ENCODE measurements at regions not wholly inside any gene's neighbourhood (a gene's known extent, or its start where the extent isn't known, plus 50 kb on each side); places are given as distances from the start of the nearest gene placed in this dataset.
A peak's percentile ranks its signal among the peaks of the same experiment; 100 is the strongest.
"Not testable (repeated sequence)": the region's sequence is repeated elsewhere in the genome, so short reads cannot be mapped to it uniquely, and the experiment has no call there.

- TF ChIP-seq GATA1 (IDR thresholded peaks at IDR 0.05; ENCODE audit: low read depth, low read length) (no peak), POLR2A (IDR thresholded peaks at IDR 0.05; ENCODE audit: low read length) (no peak)
- peak; percentile 29 to 55 for DNase-seq
Measured at GRCh38 chr2:61737841-61738240, 116.0 kb downstream of the FAM161A start.

GRCh38 chr2:61736953-61737352 lies 116.9 kb downstream of the FAM161A start:
- DNase-seq = no peak
- TF ChIP-seq POLR2A (IDR thresholded peaks at IDR 0.05; ENCODE audit: low read length) (no peak), GATA1 (IDR thresholded peaks at IDR 0.05; ENCODE audit: low read depth, low read length) (no peak)

DNA sequence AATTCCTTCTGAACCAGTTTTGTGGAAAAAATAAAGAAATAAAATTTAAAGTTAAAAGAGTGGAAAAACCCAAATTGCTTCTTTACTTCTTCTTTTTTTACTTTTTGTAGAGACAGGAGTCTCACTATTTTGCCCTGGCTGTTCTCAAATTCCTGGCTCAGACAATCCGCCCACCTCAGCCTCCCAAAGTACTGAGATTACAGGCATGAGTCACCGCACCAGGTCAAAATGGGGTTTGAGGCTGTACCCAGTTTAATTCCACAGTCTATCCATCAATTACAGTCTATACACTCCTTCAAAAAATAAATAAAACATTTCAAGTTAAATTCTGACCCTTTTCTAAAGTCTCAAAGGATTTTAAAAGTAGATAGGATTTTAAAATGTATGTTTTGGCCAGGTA lies 120.3 kb downstream of the FAM161A start:
- DNase-seq = no peak
- TF ChIP-seq POLR2A (IDR thresholded peaks at IDR 0.05; ENCODE audit: low read length) (no peak), GATA1 (IDR thresholded peaks at IDR 0.05; ENCODE audit: low read depth, low read length) (no peak)

DNA sequence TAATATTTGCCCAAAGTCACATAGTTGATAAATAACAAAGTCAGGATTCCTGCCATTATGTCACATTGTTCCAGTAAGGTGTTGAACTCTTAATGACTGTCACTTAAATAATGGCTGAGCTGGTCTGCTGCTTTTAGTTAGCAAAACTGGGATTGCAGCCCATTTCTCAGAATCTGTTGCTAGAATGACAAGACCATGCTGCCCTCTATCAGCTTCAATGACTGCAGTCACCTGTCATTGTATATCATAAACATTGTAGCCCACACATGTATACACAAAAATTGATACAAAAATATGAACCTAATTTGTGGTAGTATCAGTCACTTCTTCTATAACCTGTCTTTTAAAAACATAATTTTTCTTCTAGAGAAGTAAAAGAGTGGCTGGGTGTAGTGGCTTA lies 121.1 kb downstream of the FAM161A start:
- TF ChIP-seq GATA1 (IDR thresholded peaks at IDR 0.05; ENCODE audit: low read depth, low read length) (no peak), POLR2A (IDR thresholded peaks at IDR 0.05; ENCODE audit: low read length) (no peak)
- no peak for DNase-seq

- DNase-seq = peak in 1 of 2 experiments; percentile 4
Measured at GRCh38 chr2:61727746-61728145, 126.1 kb downstream of the FAM161A start.

GRCh38 chr2:61726456-61727209 lies 127.2 kb downstream of the FAM161A start:
- TF ChIP-seq GATA1 (IDR thresholded peaks at IDR 0.05; ENCODE audit: low read depth, low read length) = no peak
- no peak for TF ChIP-seq POLR2A (IDR thresholded peaks at IDR 0.05; ENCODE audit: low read length)
- DNase-seq = peak in 1 of 2 experiments; percentile 34

More at GRCh38 chr2:61727746-61728145, 126.1 kb downstream of the FAM161A start:
- no peak for TF ChIP-seq GATA1 (IDR thresholded peaks at IDR 0.05; ENCODE audit: low read depth, low read length)
- TF ChIP-seq POLR2A (IDR thresholded peaks at IDR 0.05; ENCODE audit: low read length) = no peak

DNA sequence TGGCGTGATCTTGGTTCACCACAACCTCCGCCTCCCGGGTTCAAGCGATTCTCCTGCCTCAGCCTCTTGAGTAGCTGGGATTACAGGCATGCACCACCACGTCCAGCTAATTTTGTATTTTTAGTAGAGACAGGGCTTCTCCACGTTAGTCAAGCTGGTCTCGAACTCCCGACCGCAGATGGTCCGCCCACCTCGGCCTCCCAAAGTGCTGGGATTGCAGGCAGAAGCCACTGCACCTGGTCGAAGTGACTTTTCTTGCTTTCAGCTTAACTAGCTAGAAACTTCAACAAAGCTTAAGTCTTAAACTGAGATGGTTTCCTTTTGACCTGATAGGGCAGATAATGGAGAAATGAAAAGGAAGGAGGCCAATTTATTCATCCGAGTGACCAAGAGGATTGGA lies 130.5 kb downstream of the FAM161A start:
- DNase-seq = not testable (repeated sequence)

- no peak for TF ChIP-seq GATA1 (IDR thresholded peaks at IDR 0.05; ENCODE audit: low read depth, low read length)
- no peak for TF ChIP-seq POLR2A (IDR thresholded peaks at IDR 0.05; ENCODE audit: low read length)
- no peak for DNase-seq
Measured at GRCh38 chr2:61722800-61723199, 131.1 kb downstream of the FAM161A start.

DNA sequence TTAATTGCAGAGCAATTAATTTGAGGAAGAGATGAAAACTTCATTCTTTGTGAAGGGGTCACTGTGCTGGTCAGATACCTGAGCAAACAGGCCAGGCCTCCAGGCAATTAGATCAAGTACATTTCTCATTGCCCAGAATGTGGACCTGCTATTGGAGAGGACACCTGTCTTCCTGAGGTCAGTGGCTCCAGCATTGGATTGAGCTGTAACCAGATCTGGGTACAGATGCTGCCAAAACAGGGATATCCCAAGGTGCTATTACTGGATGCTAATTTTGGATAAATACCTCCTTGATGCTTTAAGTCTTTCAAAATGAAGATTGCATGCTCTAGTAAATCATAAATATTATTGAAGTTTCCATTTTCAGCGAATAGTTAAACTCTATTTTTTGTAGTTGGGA lies 131.5 kb downstream of the FAM161A start:
- no peak for DNase-seq
- TF ChIP-seq POLR2A (IDR thresholded peaks at IDR 0.05; ENCODE audit: low read length) (no peak), GATA1 (IDR thresholded peaks at IDR 0.05; ENCODE audit: low read depth, low read length) (no peak)

DNA sequence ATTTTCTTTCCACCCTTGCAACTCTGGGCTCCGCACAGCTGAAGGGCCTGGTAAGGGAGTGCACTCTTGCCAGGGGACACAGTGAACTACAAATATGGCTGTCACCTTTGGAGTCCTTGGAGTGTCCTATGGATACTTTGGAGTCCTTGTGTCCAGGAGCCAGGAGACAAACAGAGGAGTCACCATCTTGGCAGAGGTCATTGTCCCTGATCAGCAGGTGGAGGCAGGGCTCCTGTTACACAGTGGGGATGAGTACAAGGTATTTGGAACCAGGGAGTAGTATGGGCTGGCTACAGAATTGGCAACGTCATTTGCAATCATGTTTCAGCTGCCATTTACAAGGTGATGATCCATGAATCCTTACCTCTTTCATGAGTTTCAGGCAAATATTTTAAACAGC lies 132.5 kb downstream of the FAM161A start:
- TF ChIP-seq POLR2A (IDR thresholded peaks at IDR 0.05; ENCODE audit: low read length) (no peak), GATA1 (IDR thresholded peaks at IDR 0.05; ENCODE audit: low read depth, low read length) (no peak)
- DNase-seq = no peak

DNA sequence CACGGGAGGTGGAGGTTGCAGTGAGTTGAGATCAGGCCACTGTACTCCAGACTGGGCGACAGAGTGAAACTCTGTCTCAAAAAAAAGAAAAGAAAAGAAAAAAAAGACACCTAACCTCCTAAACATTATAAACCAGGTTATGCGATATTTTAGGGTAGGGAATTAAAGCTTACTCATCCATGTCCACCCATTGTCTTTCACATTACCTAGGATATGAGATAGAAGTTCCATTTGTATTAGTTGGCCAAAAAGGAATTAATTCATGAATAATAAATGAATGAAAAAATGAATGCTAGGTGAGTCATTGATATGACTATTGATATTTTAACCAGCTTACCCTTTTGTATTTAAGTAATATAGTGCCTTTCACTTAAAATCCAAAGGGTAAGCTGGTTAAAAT lies 132.9 kb downstream of the FAM161A start:
- TF ChIP-seq GATA1 (IDR thresholded peaks at IDR 0.05; ENCODE audit: low read depth, low read length) = no peak
- TF ChIP-seq POLR2A (IDR thresholded peaks at IDR 0.05; ENCODE audit: low read length) = no peak
- no peak for DNase-seq

- TF ChIP-seq POLR2A (IDR thresholded peaks at IDR 0.05; ENCODE audit: low read length) (no peak), GATA1 (IDR thresholded peaks at IDR 0.05; ENCODE audit: low read depth, low read length) (no peak)
- no peak for DNase-seq
Measured at GRCh38 chr2:61718965-61719364, 134.9 kb downstream of the FAM161A start.

DNA sequence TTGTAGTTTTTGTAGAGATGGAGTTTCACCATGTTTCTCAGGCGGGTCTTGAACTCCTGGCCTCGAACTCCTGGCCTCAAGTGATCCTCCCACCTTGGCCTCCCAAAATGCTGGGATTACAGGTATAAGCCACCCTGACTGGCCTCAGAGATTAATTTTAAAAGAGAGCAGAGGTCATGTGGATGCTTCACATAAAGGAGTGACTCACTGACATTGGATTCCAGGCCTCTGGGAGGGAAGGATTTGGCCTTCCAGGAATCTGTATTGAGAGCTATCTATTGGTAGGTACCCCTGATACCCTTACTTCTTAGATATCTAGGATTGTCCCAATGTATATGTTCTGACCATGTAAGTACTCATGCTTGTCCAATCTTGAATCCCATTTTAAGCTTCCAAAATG lies 138.4 kb downstream of the FAM161A start:
- TF ChIP-seq POLR2A (IDR thresholded peaks at IDR 0.05; ENCODE audit: low read length) = no peak
- no peak for TF ChIP-seq GATA1 (IDR thresholded peaks at IDR 0.05; ENCODE audit: low read depth, low read length)
- no peak for DNase-seq

GRCh38 chr2:61714210-61714609 lies 139.7 kb downstream of the FAM161A start:
- DNase-seq = no peak
- no peak for TF ChIP-seq GATA1 (IDR thresholded peaks at IDR 0.05; ENCODE audit: low read depth, low read length)
- no peak for TF ChIP-seq POLR2A (IDR thresholded peaks at IDR 0.05; ENCODE audit: low read length)

GRCh38 chr2:61713457-61713856 lies 140.4 kb downstream of the FAM161A start:
- DNase-seq = no peak
- TF ChIP-seq POLR2A (IDR thresholded peaks at IDR 0.05; ENCODE audit: low read length) (no peak), GATA1 (IDR thresholded peaks at IDR 0.05; ENCODE audit: low read depth, low read length) (no peak)
